ENCODE measurements at regions not wholly inside any gene's neighbourhood (a gene's known extent, or its start where the extent isn't known, plus 50 kb on each side); places are given as distances from the start of the nearest gene placed in this dataset.
A peak's percentile ranks its signal among the peaks of the same experiment; 100 is the strongest.
"Not testable (repeated sequence)": the region's sequence is repeated elsewhere in the genome, so short reads cannot be mapped to it uniquely, and the experiment has no call there.

DNA sequence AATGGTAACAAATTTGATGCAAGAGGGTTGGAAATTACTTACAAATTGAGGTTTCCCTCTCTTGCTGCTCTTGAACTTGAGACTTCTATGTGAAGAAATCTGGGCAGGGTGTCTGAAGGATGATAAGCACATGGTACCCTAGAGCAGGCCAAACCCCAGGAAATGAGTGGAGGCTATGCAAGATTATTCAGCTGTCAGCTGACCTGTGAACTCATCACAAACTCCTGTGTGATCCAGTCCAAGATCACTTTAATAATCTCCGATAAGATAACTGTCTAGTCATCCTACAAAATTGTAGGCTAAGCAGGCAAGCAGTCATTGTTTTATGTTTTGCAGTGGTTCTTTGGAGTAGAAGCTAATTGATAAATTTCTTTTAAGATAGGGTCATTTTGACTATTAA is 213.1 kb downstream of the BTBD3 start:
- DNase-seq = no peak

DNA sequence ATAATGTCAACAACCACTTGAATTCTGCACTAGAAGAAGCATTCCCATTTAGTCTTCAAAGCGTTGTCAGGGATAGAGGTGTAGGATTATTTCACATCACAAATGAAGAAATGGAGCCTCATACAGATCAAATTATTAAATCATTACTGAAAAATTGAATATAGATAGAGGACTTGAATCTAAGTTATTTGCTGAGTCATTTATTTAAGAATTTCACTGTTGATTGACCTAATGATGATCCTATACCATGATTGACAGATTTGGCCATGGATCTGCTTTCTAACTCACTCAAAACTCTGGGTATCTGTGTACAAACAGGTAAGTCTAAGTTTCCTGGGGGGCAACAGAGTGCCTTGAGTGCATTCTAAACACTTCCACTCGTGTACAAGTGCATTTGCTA is 215.9 kb downstream of the BTBD3 start:
- DNase-seq = no peak

DNA sequence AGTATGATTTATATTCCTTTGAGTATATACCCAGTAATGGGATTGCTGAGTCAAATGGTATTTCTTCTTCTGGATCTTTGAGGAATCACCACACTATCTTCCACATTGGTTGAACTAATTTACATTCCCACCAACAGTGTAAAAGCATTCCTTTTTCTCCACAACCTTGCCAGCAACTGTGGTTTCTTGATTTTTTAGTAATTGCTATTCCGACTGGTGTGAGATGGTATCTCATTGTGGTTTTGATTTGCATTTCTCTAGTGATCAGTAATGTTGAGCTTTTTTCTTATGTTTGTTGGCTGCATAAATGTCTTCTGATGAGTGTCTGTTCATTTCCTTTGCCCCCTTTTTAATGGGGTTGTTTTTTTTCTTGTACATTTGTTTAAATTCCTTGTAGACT is 228.3 kb downstream of the BTBD3 start:
- not testable (repeated sequence) for DNase-seq

DNA sequence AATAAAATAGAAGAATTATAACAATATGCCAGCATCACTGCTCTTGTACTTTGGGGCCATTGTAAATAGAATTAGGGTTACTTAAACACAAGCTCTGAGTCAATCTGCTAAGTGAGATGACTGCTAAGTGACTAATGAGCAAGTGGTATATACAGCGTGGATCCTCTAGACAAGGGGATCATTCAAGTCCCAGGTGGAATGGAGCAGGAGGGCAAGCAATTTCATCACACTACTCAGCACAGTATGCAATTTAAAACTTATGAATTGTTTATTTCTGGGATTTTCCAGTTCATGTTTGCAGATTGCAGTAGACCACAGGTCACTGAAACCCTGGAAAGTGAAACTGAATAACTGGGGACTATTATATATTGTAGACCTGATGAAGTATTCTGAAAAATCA is 235.3 kb downstream of the BTBD3 start:
- DNase-seq = no peak

DNA sequence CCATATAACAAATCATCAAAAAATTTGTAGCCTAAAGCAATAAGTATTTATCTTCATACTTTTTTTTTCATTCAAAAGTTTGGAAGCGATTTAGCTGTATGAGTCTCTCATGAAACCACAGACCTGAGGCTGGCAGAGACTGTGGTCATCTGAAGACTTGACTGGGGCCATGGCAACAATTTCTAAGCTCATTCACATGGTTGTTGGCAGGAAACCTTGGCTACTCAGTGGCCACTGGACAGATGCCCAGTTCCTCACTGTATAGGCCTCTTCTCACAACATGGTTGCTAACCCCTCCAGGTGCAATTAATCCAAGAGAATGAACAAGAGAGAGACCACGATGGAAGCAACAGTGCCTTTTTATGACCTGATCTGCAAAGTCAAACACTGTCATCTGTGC is 235.9 kb downstream of the BTBD3 start:
- no peak for DNase-seq

DNA sequence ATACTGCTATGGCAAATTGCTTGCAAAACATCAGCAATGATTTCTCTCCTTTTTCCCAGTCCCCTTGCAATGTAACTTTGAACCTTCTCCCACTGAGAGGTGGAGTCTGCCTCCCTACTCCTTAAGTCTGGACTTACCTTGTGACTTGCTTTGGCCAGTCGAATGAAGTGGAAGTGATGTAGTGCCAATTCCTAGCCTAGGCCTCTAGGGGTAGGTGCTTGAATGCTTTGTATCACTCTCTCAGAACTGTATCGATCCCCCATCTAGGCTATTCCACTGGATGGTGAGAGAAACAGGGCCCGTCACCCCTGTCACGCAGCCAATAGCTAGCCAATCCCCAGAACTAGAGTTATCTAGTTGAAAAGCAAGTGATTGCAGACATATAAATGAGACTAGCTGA is 238.6 kb downstream of the BTBD3 start:
- no peak for DNase-seq

DNA sequence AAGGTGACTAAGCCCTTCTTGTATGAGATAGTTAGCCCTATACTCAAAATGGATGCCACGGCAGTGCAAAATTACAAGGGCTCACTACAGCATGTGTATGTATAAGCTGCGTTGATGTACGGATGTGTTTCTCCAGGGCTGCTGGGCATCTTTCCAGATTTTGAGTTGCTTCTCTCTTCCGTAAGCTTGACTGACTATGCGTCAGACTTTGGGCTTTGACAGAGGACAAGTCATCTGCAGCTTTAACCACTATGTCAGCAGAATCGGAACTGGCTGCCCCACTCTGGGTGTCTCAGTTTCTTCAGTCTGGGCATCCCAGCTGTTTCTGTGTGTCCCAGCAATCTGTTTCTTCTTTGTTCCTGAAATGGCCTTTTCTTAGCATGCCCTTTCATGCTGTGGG is 241.6 kb downstream of the BTBD3 start:
- no peak for DNase-seq

DNA sequence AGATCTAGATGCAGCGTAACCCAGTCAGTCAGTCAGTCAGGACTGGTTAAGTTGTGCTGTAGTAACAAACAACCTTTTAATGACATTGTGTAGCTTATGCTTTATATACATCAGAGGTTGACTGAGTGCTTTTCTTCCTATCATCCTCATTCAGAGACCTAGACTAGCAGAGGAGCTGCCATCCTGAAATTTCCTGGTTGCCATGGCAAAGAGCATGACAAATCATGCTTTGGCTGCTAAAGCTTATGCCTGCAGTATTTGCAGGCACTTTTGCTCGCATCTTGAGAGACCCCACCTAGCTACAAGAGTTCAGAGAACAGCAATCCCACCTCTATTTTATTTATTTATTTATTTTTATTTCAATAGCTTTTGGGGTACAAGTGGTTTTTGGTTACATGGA is 244.0 kb downstream of the BTBD3 start:
- no peak for DNase-seq

DNA sequence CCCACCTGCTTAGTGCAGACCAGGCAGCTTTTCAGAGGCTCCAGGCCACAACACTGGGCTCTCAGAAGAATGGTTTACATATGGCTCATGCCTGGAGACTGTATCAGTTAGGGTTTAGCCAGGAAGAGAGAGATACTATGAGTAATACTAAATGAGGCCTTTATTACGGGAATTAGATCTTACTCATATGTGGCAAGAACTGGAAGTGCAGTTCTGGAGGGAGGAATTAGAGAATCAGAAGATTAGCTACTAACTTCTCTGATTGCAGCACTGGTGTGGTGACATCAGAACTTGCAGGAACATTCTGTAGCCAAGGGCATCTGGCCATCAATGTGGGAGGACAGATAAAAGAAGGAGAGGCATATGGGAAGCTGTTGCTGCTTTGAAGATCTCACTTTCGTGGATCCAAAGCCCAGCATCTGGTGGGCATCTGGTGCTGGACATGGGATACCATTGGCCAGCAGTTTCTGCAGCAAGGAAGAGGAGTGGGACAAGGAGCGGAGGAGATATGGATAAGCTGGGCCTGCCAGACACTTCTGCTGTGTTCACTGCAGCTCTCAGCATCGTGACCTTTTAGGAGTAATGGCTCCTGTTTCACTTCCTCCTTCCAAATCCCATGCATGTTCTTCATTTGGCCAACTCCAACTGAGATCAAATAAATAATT is 248.5 kb downstream of the BTBD3 start:
- DNase-seq = peak; percentile 17

DNA sequence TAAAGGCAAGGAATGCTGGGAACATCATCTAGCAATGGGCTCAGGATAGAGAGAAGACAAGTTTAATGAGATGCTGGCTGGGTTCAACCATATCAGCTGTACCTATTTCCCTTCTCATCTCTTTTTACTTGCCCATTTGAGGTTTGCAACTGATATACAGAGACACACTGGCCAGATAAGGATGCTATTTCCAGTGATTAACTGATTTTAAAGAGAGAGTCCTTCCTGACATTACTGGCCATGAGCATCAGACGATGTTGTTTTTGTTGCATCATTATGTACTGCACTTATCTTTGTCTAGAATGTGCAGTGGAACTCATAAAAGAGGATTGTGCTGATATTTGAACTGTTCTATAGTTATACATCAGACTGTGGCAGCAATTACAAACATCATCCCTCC is 252.7 kb downstream of the BTBD3 start:
- DNase-seq = no peak

DNA sequence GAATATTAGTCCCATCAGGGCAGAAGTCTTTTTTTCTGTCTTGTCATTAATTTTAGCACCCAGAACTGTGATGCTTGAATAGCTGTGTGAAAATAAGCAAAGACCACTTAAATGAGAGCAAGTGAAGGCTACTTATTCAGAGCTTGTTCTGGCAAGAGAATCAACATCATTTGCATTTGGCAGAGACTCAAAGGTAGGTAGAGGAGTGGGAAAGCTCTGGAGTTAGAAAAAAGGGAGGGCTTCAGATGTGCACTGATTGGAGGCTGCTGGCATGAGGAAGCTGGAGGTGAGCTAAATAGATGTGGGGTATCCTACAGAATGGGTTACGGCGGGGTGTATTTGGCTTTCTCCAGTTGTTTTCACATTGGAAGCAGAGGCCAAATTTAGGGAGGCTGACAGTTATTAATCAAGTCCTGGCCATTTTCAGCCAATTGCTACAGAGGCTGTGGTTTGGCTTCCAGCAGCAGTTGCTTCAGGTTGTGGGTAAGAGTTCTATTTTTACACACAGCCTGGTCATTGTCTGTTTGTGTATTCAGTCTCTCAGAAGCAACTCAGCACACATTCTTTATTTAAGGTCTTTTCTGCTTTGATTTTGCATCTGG is 254.3 kb downstream of the BTBD3 start:
- DNase-seq = no peak

DNA sequence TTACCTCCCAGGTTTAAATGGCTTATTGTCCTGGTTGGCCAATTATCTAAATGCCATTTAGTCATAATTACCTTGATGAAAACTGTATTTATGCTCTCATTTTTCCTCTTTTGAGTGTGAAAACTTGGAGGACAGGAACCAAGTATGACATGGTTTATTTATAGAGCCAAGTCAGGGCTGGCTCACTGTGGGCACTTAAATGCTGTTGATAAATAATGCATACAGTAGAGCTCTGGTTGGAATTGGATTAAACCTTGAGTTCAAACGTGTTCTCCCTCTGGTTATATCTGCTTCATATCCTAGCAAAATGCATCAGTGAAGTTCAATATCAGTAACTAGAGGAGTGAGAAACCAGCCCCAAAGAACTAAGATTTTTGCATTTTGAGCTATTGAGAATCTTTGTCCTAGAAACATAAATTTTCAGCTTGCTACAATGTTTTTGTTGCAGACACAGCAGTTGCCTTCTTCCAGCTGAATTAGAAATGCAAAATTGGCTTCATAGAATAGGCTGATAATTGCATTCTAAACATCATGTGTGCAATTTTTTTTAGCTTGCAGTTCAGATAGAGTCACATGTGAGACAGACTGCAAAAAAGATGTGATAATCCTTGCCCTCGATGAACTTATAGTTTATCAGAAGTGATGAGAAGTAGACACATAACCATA is 255.8 kb downstream of the BTBD3 start:
- DNase-seq = no peak

DNA sequence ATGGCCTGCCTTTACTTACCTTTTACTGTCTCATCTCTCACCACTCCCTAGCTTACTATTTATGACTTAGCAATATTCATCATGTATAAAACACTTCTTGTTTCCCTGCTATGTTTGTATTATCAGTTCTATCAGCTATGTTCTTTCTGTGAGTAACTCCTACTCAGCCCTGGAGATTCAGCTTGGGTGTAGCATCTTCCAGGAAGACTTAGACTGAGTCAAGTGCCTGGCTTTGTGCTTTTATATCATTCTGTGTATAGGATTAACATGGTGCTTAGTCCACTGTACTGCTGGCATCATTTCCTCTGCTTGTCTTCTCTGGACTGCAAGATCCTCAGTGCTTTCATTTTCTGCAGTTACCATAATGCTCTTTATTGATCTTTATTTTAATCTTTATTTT is 257.8 kb downstream of the BTBD3 start:
- DNase-seq = no peak

DNA sequence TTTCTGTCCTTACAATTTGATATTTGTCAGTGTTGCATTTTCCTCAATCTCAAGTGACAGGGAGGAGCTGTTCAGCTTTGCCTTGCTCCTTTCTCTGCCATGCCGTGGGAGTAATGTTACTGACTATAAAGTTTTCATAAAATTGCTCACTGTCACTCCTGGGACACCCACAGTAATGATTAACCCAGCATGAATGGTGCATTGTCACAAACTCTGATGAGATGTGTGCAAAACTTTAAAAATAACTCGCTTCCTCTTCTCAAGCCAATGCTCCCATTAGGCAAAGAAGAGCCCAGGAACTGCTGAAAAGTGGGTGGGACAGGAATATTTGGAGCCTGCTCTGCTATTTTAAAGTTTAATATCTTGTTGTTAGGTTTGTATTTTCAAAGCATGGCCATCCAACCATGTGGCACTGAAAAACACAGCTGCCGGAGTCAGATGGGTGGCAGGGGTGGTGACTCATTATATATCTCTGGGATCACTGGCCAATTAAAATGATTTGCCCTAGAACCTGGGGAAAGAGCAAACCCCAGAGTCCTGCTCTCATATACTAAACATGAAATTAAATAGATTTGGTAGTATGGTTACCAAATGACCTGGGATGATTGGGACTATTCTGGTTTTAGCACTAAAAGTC is 260.1 kb downstream of the BTBD3 start:
- DNase-seq = no peak

DNA sequence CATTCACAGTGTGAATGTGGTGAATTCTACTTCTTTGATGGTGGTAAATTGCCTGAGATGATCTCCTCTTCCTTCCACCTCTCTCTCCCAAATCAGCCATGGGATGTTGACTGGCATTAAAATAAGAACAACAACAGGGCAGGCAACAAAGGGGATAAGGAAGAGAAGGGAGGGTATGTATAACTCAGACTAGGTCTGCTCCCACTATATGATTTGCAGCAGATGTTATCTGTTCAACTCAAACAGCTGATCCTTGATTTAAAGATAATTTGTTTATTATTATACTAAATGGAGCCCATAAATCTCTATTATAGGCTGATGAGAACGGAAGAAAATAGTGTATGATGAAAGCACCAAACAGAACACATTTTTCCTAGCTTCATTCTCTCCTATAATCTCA is 262.0 kb downstream of the BTBD3 start:
- no peak for DNase-seq

DNA sequence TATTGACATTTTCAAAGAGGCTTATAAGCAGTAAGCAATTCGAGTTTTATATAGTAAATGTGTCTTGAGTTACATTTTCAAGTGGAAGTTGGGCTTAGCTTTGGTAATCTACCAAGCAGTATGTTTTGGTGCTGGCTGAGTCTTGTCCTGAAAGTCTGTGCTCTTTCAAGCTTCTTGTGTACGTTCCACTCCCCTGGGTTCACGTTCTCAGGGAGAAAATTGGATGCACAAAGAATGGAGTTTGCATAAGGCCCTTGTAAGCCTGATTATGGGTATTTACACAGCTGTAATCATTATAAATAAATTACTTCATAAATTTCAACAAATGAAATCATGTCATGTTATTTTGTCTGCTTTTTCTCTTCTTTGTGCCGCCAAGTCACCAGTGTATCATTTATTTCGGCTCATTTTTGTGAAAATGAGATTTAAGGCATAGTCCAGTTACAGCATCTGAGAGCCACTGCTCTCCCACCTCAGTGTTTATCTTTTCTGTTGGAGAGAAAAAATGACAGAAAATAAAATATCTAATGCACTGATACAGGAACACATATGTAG is 262.5 kb downstream of the BTBD3 start:
- no peak for DNase-seq

DNA sequence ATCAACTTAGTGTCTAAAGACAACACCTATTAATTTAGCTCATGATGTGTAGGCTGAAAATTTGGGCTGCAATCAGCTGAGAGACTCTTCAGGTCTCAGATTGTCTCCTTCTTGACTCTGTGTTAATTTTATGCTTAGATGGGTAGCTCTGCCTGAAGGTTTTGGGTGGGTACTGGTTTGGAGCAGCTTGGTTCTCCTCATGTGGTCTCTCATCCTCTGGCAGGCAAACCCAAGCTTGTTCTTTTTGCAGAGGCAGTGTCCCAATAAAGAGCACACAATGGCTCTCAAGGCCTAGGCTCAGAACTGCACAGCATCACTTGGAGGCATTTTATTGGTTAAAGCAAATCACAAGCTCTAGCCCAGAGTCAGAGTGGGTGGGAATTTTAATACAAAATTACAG is 280.6 kb downstream of the BTBD3 start:
- DNase-seq = no peak

DNA sequence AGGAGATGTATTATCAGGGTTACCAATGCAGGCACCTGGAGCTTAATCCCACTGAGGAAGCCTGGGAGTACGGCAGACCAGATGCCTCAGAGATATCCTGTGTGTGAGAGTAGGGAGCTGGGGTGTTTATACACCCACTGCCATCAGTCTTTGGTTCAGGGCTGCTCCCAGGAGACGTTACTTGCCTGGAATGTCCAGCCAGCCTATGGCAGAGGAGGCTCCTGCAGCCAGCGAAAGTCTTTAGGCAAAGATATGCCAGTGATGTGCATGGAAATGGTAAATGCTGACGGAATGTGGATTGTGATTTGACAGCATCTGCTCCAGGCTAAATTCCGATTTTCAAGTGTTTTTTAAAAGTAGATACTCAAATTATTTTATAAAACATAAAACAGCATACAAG is 282.0 kb downstream of the BTBD3 start:
- DNase-seq = no peak

DNA sequence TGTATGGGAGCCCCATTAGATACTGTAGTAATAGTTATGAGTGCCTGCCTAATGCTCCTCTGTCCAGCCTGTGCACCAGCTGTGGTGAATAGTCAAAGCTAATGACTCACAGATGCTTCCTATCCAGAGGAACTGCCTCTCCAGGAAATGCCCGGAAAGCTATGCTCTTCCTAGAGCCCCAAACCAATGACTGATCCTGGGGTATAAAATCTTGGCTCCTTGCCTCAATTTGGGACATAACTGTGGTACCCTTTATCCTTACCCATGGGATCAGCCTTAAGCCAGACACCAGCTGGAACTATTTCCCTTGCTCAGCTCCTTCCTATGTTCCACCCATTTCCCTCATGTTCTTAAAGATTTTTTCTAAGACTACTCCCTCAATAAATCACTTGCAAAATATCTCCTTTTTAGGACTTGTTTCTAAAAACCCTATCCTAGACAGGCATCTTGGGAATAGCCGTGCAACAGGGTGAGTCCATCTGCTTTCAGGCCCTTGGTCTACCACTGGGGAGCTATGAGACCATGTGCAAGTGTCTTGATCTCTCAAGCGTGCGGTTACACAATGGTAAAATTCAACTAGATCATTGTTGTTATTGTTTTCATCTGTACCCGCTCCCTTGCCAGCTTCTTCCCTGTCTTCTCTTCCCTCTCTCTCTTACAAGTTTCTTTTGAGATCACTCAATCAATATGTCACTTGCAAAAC is 283.7 kb downstream of the BTBD3 start:
- DNase-seq = no peak

DNA sequence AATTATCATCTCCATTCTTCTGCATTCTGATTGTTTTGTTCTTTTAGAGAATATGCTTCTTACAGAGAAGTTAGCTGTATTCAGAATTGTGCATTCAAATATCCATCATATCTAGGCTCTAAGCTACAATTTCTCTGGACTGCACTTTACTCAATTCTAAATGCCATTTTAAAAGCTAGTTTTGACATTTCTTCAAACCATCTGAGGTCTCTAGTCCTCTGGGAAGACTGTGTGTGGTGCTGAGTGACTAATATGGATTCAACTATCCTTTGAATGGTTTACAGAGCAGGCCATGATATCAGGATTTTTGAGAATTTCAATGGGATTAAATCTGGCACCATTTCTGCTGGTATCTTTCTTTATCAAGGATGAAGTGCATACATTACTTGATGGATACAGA is 285.7 kb downstream of the BTBD3 start:
- no peak for DNase-seq

DNA sequence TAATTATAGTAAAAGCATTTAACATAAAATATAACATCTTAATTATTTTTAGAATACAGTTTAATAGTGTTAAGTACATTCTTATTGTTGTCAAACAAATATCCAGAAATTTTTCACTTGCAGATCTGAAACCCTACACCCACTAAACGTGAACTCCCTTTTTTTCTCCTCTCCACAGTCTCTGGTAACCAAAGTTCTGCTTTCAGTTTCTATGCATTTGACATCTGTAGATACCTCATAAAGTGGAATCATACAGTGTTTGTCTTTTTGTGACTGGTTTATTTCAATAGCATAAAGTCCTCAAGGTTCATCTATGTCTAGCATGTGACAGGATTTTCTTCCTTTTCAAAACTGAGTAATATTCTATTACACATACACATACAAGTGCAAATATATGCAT is 286.3 kb downstream of the BTBD3 start:
- DNase-seq = no peak

DNA sequence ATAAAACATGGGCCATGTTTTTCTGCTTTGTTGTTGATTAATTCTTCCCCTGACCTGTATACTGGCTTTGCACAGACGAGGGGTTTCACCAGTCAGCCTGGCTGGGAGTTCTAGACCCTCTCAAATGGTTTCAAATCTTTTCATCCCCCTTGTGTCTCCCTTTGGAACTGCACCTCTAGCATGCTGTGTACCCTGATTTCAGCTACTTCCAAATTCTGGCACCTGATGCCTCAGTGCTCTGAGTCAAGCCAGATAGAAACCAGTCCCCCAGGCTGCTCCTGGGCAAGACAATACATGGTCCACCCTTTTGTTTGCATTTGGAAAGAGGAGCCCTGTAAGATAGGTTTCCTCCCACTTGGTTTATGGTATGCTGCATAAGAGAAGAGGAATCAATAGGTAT is 290.2 kb downstream of the BTBD3 start:
- peak; percentile 1 for DNase-seq

DNA sequence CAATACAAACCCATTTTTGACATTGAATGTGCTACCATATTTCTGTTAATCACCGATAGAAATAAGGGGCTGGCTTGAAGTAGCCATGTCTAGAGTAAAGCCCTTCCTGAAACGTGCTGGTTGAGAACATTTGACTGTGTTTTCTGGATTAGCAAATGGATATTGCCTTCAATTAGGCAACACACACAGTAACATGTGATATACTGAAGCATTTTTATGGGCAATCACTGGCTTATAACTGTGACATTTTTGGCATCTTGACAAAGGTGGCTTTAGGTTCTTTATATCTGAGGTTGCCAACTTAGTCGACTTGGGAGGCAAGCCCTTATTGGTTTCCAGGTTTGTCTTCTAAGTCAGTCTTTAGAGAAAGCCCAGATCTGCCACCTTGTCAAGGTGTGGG is 292.9 kb downstream of the BTBD3 start:
- DNase-seq = no peak
